GM20000 (cell line): ENCODE measurements at regions not wholly inside any gene's neighbourhood (a gene's known extent, or its start where the extent isn't known, plus 50 kb on each side); places are given as distances from the start of the nearest gene placed in this dataset.
"Not testable (repeated sequence)": the region's sequence is repeated elsewhere in the genome, so short reads cannot be mapped to it uniquely, and the experiment has no call there.

ENCODE experiments used
- DNase-seq: peaks from one replicate; pipeline ENCODE4 v3.0.0; 2012; ENCODE audit warnings: low spot score
- TF ChIP-seq, protein P1 (sequence below): IDR thresholded peaks from 2 replicates; pipeline ENCODE4 v1.5.1; 2012; ENCODE audit warnings: mild to moderate bottlenecking, control low read depth; ENCODE audit errors: extremely low read depth, missing control alignments

DNA sequence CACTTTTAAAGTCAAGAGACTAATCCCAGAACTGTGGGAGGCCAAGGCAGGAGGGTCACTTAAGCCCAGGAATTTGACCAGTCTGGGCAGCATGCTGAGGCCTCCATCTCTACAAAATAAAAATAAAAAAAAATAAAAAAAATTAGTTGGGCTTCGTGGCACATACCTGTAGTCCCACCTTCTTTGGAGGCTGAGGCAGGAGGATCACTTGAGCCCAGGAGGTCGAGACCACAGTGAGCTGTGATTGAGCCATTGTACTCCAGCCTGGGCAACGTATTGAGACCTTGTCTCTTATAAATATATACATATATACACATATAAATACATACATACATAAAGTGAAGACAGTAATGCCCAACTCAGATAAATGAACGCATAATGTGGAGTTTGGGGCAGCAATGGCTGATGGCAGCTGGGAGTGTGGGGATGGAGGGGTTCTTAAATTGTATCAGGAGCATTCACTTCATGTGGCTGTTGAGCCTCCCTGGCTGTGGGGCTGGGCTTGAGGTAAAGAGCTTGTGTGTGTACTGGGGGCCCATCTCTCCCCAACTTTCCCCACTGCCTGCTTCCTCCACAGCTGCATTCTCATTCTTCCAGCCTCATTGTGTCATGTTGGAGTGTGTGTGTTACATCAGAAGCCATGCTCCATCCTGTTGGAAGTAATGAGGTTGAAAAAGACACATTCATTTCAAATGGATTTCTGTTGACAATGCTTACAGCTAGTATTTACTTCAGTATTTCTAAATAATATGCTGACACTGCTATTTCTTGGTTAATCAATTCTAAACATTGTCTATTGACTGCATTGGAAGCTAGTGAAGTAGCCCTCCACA is 96.5 kb upstream of the HS6ST1 start:
- TF ChIP-seq, protein P1, sequence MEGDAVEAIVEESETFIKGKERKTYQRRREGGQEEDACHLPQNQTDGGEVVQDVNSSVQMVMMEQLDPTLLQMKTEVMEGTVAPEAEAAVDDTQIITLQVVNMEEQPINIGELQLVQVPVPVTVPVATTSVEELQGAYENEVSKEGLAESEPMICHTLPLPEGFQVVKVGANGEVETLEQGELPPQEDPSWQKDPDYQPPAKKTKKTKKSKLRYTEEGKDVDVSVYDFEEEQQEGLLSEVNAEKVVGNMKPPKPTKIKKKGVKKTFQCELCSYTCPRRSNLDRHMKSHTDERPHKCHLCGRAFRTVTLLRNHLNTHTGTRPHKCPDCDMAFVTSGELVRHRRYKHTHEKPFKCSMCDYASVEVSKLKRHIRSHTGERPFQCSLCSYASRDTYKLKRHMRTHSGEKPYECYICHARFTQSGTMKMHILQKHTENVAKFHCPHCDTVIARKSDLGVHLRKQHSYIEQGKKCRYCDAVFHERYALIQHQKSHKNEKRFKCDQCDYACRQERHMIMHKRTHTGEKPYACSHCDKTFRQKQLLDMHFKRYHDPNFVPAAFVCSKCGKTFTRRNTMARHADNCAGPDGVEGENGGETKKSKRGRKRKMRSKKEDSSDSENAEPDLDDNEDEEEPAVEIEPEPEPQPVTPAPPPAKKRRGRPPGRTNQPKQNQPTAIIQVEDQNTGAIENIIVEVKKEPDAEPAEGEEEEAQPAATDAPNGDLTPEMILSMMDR: no peak
- DNase-seq: no peak

DNA sequence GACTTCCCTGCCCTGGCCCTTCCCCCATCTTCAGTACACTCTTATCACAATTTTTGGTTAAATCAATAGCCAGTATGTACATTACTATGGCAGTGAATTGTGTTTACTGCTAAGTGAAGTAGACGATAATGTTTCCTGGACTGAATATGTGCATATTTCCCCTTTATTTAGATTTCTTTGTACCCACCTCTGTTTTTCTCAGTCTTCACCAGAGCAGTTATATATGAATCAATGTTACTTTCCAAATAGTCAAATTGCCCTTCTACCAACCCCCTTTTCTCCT is 97.1 kb upstream of the HS6ST1 start:
- TF ChIP-seq, protein P1: no peak
- no peak for DNase-seq

DNA sequence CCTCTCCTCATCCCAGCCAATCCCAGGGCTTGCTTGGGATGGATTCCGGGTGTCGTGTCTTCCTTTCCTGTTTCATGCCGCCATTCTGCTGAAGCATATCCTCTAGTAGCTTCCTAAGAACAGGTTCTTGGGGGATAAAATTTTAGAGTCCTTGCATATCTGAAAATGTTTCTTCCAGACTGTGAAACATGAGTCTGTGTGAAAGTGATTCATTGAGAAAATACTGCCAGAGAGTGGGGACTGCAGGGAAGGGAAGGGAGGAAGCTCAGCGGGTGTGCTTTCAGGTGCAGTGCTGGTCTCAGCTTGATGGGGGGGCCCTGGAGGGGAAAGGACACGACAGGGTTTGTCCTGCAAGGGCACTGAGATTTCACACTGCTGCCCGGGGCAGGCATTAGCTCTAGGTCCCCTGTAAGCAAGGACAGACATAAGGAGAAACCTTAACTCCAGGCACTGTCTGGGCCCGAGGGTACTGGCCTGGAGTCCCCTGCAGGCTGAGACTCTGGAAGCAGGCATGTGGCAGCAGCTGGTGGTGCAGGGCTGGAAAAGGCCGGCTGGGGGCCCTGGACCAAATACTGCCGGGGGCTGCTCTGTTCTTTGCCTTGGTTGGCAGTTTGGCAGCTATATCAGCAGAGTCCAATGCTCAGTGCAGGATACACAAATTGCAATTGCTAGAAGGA is 97.6 kb upstream of the HS6ST1 start:
- no peak for DNase-seq

DNA sequence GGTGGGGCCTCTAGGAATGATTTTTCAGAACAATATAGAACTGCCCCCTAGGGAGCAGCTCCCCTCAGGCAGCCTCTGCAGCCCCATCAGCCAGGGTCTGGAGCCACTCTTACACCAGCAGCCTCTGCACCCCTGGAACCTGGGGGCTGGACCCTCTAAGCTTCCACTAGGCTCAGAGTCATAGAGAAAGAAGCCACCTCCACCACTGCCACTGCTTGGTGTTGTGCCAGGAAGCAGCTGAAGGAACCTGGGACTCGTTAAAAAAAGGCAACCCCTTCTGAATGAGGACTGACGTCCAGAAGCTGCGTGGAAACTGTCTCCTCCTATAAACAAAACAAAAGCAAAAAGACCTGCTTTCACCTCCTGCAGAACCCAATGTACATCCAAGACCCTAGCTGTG is 98.1 kb upstream of the HS6ST1 start:
- TF ChIP-seq, protein P1: no peak

More for the DNA sequence above, 97.6 kb upstream of the HS6ST1 start:
- TF ChIP-seq, protein P1: no peak

DNA sequence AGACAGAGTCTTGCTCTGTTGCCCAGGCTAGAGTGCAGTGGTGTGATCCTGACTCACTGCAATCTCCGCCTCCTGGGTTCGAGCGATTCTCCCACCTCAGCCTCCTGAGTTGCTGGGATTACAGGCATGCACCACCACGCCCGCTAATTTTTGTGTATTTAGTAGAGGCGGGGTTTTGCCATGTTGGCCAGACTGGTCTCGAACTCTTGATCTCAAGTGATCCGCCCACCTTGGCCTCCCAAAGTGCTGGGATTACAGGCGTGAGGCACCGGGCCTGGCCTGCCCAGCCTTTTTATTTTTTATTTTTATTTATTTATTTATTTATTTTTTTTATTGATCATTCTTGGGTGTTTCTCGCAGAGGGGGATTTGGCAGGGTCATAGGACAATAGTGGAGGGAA is 98.6 kb upstream of the HS6ST1 start:
- DNase-seq: not testable (repeated sequence)

More for the DNA sequence above, 98.1 kb upstream of the HS6ST1 start:
- no peak for DNase-seq

DNA sequence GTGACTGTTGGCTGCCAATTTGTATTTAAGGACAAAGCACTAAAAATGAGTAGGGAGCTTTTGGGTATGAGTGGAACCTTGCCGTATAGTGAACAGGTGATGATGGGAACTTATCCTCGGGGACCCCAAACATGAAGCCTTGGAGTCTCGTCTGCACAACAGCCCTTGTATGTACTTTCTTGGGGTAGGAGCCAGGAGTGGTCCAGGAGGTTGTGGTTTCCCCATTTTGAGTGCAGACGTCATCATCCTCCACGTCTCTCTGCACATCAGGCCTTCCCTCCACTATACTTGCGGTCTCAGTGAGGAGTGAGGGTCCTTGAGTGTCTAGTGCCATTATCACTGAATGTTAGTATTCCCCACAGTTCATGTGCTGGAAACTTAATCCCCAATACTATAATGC is 101.5 kb upstream of the HS6ST1 start:
- TF ChIP-seq, protein P1: no peak

DNA sequence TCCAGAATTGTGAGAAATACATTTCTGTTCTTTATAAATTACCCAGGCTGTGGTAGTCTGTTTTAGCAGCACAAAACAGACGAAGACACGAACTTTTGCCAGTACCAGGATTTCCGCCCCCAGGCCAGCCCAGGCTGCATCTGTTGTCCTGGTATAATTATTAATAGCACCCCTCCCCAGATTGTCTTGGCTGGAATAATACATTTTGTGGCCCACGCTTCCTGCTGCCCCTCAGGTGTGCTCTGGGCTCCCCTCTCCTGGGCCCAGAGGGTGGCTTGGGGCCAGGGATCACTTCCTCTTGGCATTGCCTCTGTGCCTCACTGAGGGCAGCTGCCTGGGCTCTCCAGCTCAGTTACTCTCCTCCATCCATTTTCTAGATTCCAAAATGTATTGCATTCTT is 102.1 kb upstream of the HS6ST1 start:
- TF ChIP-seq, protein P1: no peak
- no peak for DNase-seq

More for the DNA sequence above, 101.5 kb upstream of the HS6ST1 start:
- no peak for DNase-seq

DNA sequence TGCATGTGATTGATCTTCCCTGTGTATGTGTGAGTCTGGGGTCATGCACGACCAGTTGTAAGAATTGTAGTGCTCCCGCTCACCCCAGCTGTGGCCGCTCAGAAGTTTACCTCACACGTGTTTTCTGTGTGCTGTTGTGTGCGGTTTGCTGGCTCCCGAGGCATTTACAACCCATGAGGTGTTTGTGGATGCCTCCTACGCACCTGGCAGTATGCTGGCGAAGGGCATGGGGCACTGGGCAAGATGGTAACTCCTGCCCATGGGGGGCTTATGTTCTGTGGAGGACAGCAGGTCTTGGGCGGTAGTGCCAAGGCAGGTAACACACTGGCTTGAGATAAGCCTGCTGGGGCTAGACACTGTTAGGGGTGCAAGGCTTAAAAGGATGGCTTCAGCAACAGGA is 102.6 kb upstream of the HS6ST1 start:
- DNase-seq: no peak
- TF ChIP-seq, protein P1: no peak
